ENCODE measurements at regions not wholly inside any gene's neighbourhood (a gene's known extent, or its start where the extent isn't known, plus 50 kb on each side); places are given as distances from the start of the nearest gene placed in this dataset.

DNA sequence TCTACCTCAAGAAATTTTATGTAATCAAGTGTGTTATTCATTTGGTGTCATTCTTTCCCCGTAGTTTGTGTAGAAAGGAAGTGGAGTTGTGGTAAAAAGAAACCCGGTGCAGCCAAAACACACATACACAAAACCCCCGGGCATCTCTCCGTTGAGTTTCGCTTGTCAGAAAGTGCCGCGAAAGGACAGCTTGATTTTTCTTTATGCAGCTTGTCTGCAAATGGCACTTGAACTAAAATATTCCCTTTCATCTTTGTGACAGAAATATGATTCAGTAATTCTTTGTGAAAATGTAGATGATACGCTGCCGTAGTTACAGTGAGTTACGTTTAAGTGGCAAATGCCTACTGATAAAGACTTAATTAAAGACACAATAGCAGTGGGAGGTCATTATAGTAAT, 268.8 kb upstream of the SPRED2 start:
- no peak overlapping the region for H3K4me3 ChIP-seq (ENCODE audit: low read depth, low read length, poor library complexity, severe bottlenecking)
- no TSS peak for BruUV-seq (replicated peaks)
- ChIA-PET POLR2A (ENCODE audit: low non-redundant PET) (no interaction called here), CTCF (no interaction called here)
- DNase-seq (ENCODE audit: low spot score), result no peak
- no peak overlapping the region for H3K27ac ChIP-seq (ENCODE audit: low read depth, low read length, poor library complexity, severe bottlenecking)
- no peaks in the 10 kb centered on the region for H3K27me3 ChIP-seq (replicated peaks; ENCODE audit: insufficient read depth, low read depth, low read length, poor library complexity)
- no peak for TF ChIP-seq EZH2 (IDR thresholded peaks at IDR 0.05; ENCODE audit: borderline replicate concordance, low read depth, low read length, poor library complexity, severe bottlenecking)
- TF ChIP-seq, protein P1, sequence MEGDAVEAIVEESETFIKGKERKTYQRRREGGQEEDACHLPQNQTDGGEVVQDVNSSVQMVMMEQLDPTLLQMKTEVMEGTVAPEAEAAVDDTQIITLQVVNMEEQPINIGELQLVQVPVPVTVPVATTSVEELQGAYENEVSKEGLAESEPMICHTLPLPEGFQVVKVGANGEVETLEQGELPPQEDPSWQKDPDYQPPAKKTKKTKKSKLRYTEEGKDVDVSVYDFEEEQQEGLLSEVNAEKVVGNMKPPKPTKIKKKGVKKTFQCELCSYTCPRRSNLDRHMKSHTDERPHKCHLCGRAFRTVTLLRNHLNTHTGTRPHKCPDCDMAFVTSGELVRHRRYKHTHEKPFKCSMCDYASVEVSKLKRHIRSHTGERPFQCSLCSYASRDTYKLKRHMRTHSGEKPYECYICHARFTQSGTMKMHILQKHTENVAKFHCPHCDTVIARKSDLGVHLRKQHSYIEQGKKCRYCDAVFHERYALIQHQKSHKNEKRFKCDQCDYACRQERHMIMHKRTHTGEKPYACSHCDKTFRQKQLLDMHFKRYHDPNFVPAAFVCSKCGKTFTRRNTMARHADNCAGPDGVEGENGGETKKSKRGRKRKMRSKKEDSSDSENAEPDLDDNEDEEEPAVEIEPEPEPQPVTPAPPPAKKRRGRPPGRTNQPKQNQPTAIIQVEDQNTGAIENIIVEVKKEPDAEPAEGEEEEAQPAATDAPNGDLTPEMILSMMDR (conservative IDR thresholded peaks at IDR 0.05; ENCODE audit: low read depth, low read length), result no peak
- no peaks in the 10 kb centered on the region for H3K36me3 ChIP-seq (ENCODE audit: insufficient read depth, low read length, poor library complexity, severe bottlenecking)
- H3K9me3 ChIP-seq (ENCODE audit: low read depth, low read length, poor library complexity, severe bottlenecking), result no peaks in the 10 kb centered on the region
- H3K4me1 ChIP-seq (ENCODE audit: insufficient read depth, low read length, poor library complexity, severe bottlenecking), result no peaks in the 10 kb centered on the region
- intact Hi-C loops (cut with micrococcal nuclease; ENCODE audit: unreplicated experiment), result no loop called here

DNA sequence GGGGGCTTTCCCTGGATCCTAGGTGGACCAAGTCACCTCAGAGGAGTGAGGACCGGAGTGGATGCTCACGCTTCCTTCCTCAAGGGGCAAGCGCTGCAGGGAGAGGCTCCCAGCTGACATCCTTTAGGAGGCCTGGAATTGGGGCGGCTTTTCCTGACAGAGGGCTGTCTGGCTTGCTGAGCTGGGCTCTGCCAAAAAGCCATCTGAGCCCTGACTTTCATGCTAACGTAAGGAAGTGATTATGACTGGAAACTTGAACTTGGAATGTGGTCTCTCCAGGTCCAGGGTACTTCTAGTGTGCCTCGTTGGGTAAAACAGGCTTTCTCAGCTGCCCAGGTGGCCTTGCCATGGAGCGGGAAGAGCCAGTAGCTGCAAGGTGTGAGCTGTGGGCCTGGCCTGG, 268.3 kb upstream of the SPRED2 start:
- no peak overlapping the region for H3K4me3 ChIP-seq (ENCODE audit: low read depth, low read length, poor library complexity, severe bottlenecking)
- H3K27me3 ChIP-seq (replicated peaks; ENCODE audit: insufficient read depth, low read depth, low read length, poor library complexity), result no peaks in the 10 kb centered on the region
- TF ChIP-seq, protein P1 (conservative IDR thresholded peaks at IDR 0.05; ENCODE audit: low read depth, low read length), result no peak
- TF ChIP-seq EZH2 (IDR thresholded peaks at IDR 0.05; ENCODE audit: borderline replicate concordance, low read depth, low read length, poor library complexity, severe bottlenecking), result no peak
- intact Hi-C loops (cut with micrococcal nuclease; ENCODE audit: unreplicated experiment), result no loop called here
- CTCF ChIA-PET, result no interaction called here
- H3K9me3 ChIP-seq (ENCODE audit: low read depth, low read length, poor library complexity, severe bottlenecking), result no peaks in the 10 kb centered on the region
- no peaks in the 10 kb centered on the region for H3K36me3 ChIP-seq (ENCODE audit: insufficient read depth, low read length, poor library complexity, severe bottlenecking)
- POLR2A ChIA-PET (ENCODE audit: low non-redundant PET), result no interaction called here
- DNase-seq (ENCODE audit: low spot score), result no peak
- H3K27ac ChIP-seq (ENCODE audit: low read depth, low read length, poor library complexity, severe bottlenecking), result no peak overlapping the region
- BruUV-seq (replicated peaks), result no TSS peak
- no peaks in the 10 kb centered on the region for H3K4me1 ChIP-seq (ENCODE audit: insufficient read depth, low read length, poor library complexity, severe bottlenecking)

DNA sequence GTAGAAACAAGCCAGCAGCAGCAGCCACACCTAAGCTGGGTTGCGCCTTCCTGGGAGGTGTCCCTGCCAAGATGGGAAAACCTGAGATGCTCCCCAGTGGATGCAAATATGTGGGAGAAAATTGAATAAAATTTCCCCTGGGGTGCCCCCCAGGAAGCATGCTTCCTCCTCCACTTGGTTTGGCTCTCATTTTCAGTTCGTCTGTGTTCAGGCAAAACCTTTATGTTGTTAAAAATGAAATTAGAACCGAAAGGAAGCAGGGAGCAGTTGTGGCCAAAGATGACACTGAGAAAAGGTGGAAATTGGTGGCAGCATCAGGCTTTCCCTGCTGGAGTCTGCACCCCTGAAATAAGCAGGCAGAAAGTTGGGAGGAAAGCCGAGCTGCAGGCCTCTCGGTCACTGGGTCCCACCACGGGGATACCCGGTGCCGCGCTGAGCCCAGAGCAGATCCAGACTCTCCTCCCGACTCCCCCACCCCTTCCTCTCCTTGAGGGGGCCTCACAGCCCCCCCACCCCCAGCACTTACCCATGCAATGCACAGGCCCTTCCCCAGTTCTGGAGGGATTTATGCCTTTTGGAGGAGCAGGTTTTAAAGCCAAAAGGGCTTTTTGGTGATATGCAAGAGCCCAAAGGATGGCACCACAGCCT, 267.7 kb upstream of the SPRED2 start:
- BruUV-seq (replicated peaks), result no TSS peak

More for the DNA sequence above, 267.7 kb upstream of the SPRED2 start:
- no peak overlapping the region for H3K27ac ChIP-seq (ENCODE audit: low read depth, low read length, poor library complexity, severe bottlenecking)
- CTCF ChIA-PET, result no interaction called here
- H3K36me3 ChIP-seq (ENCODE audit: insufficient read depth, low read length, poor library complexity, severe bottlenecking), result no peaks in the 10 kb centered on the region
- H3K4me1 ChIP-seq (ENCODE audit: insufficient read depth, low read length, poor library complexity, severe bottlenecking), result no peaks in the 10 kb centered on the region
- TF ChIP-seq EZH2 (IDR thresholded peaks at IDR 0.05; ENCODE audit: borderline replicate concordance, low read depth, low read length, poor library complexity, severe bottlenecking), result no peak
- TF ChIP-seq, protein P1 (conservative IDR thresholded peaks at IDR 0.05; ENCODE audit: low read depth, low read length), result no peak
- H3K9me3 ChIP-seq (ENCODE audit: low read depth, low read length, poor library complexity, severe bottlenecking), result no peaks in the 10 kb centered on the region
- intact Hi-C loops (cut with micrococcal nuclease; ENCODE audit: unreplicated experiment), result no loop called here
- H3K4me3 ChIP-seq (ENCODE audit: low read depth, low read length, poor library complexity, severe bottlenecking), result no peak overlapping the region
- no peaks in the 10 kb centered on the region for H3K27me3 ChIP-seq (replicated peaks; ENCODE audit: insufficient read depth, low read depth, low read length, poor library complexity)
- POLR2A ChIA-PET (ENCODE audit: low non-redundant PET), result no interaction called here
- DNase-seq (ENCODE audit: low spot score), result no peak
